Pancreas (tissue), 10 donors: ENCODE measurements at regions not wholly inside any gene's neighbourhood (a gene's known extent, or its start where the extent isn't known, plus 50 kb on each side); places are given as distances from the start of the nearest gene placed in this dataset.
"Not testable (repeated sequence)": the region's sequence is repeated elsewhere in the genome, so short reads cannot be mapped to it uniquely, and the experiment has no call there.

Experiments
- ATAC-seq, 4 donors: fragments of 200-7000 bp; cut with Tn5 transposase; one replicate each; pipeline versions ENCODE4 v1.8.0 to v1.9.1; 2020; ENCODE audit warnings: mild to moderate bottlenecking in 4 of 4, moderate library complexity in 4 of 4
- DNase-seq, 6 donors: peaks; one replicate each; pipeline ENCODE4 v3.0.0-alpha.2; 2020
- FAIRE-seq: peaks from 2 replicates; lab custom pipeline; 2012; peaks lifted over from hg19 to GRCh38; lab: Jason Lieb, UNC
- H3K27ac ChIP-seq, 4 donors: fragments of 200-600 bp; sonication (generic); 1 replicate in 3 of 4; 2 replicates in 1 of 4; pipeline versions ENCODE4 v1.5.0 to v1.8.0; 2020
- H3K27me3 ChIP-seq, 4 donors: fragments of 200-600 bp; one replicate each; pipeline ENCODE4 v1.8.0; 2021
- H3K36me3 ChIP-seq, 3 donors: fragments of 200-600 bp; sonication (generic) in 1 of 3; one replicate each; pipeline versions ENCODE4 v1.5.0 to v1.8.0; 2020 to 2021
- H3K4me1 ChIP-seq, 3 donors: fragments of 200-600 bp; one replicate each; pipeline ENCODE4 v1.8.0; 2021
- H3K4me3 ChIP-seq, 4 donors: fragments of 200-600 bp; sonication (generic) in 2 of 4; one replicate each; pipeline versions ENCODE4 v1.5.0 to v1.8.0; 2020 to 2021
- H3K9me3 ChIP-seq, 4 donors: fragments of 200-600 bp; one replicate each; pipeline ENCODE4 v1.8.0; 2021
- CTCF ChIP-seq, 4 donors: fragments of 200-600 bp; sonication (generic) in 3 of 4; IDR thresholded peaks; one replicate each; pipeline versions ENCODE4 v1.5.0 to v1.8.0; 2021; ENCODE audit warnings: antibody characterized with exemption in 4 of 4
- WGBS, 2 donors: extraction: QIAGEN DNeasy Blood & Tissue Kit; methylation state at CpG; one replicate each; pipeline ENCODE4 v1.1.7; 2013; 5-methylcytosine and 5-hydroxymethylcytosine counted together
- intact Hi-C, 3 donors: fragments of 100-400 bp; cut with DNase I; formaldehyde crosslinking; loops; one replicate each; pipeline versions ENCODE4 v1.11.1 to v1.14.2; 2022
- donor health status: healthy with polysubstance abuse.
- donor health status: DM: no; HTN: no; CAD: no; lungs with moderate emphysema.
- donor health status: DM: no; HTN: no; CAD: no.
- donor health status: control.
- donor health status: control.
- donor health status: Bipolar disorder and iron deficiency.
- donor health status: DM: yes; HTN: yes; CAD: no.
- donor health status: DM: no; HTN: no; CAD: no.
- donor health status: DM: no; HTN: no; CAD: no.
- donor health status: DM: yes; HTN: yes; CAD: no.

- H3K4me1 ChIP-seq = no peaks in the 10 kb centered on the region
- H3K4me3 ChIP-seq = no peak overlapping the region
- WGBS, 2 donors = 29 to 37% methylated on average over 2 of the region's 2 CpGs
- ATAC-seq = peak in 2 of 4 donors; percentile 50 to 63
- H3K27me3 ChIP-seq = no peaks in the 10 kb centered on the region
- FAIRE-seq = peak; percentile 20
- peak in 1 of 6 donors; percentile 15 for DNase-seq
- H3K9me3 ChIP-seq = no peaks in the 10 kb centered on the region
- intact Hi-C loops = no loop called here
- H3K36me3 ChIP-seq = no peaks in the 10 kb centered on the region
- H3K27ac ChIP-seq = no peak overlapping the region
- peak; percentile 11 to 56 (median 29) for TF ChIP-seq CTCF (IDR thresholded peaks at IDR 0.05)
Measured at GRCh38 chrX:65451663-65452062, 82.9 kb downstream of the LAS1L start.

- Histone ChIP-seq H3K4me1 (no peaks in the 10 kb centered on the region), H3K36me3 (no peaks in the 10 kb centered on the region), H3K27ac (no peak overlapping the region), H3K9me3 (no peaks in the 10 kb centered on the region), H3K4me3 (no peak overlapping the region), H3K27me3 (no peaks in the 10 kb centered on the region)
- ATAC-seq (no peak), DNase-seq (no peak), FAIRE-seq (no peak)
- intact Hi-C loops = no loop called here
- WGBS, 2 donors = 75 to 91% methylated on average over 2 of the region's 2 CpGs
- no peak for TF ChIP-seq CTCF (IDR thresholded peaks at IDR 0.05)
Measured at GRCh38 chrX:65420154-65420553, 114.4 kb downstream of the LAS1L start.

- FAIRE-seq, H3K27ac ChIP-seq, H3K4me1 ChIP-seq, intact Hi-C loops, H3K9me3 ChIP-seq, ATAC-seq, H3K36me3 ChIP-seq, DNase-seq: not testable (repeated sequence)
- WGBS, 2 donors = 4 to 31% methylated on average over 30 to 48 of the region's 48 CpGs
- H3K4me3 ChIP-seq = peak overlapping the region in 1 of 4 donors; percentile 19
- H3K27me3 ChIP-seq = peaks cover 0 to 11% (median 0%) of the 10 kb centered on the region in 4 donors
Measured at GRCh38 chrX:65407662-65408061, 126.9 kb downstream of the LAS1L start.

- H3K27ac ChIP-seq = no peak overlapping the region
- no peak for TF ChIP-seq CTCF (IDR thresholded peaks at IDR 0.05)
- intact Hi-C loops = no loop called here
- H3K36me3 ChIP-seq = no peaks in the 10 kb centered on the region
- H3K4me3 ChIP-seq = peak overlapping the region in 1 of 4 donors; percentile 19
- FAIRE-seq = no peak
- 4 to 43% methylated on average over 44 to 62 of the region's 63 CpGs for WGBS, 2 donors
- H3K4me1 ChIP-seq = no peaks in the 10 kb centered on the region
- no peaks in the 10 kb centered on the region for H3K9me3 ChIP-seq
- peak in 3 of 4 donors; percentile 22 to 44 (median 38) for ATAC-seq
- peak in 1 of 6 donors; percentile 56 for DNase-seq
- peaks cover 0 to 11% (median 0%) of the 10 kb centered on the region in 4 donors for H3K27me3 ChIP-seq
Measured at GRCh38 chrX:65407157-65407626, 127.4 kb downstream of the LAS1L start.

- 1 to 32% methylated on average over 27 to 47 of the region's 52 CpGs for WGBS, 2 donors
- intact Hi-C loops = no loop called here
- peak overlapping the region in 1 of 4 donors; percentile 14 for H3K4me3 ChIP-seq
- no peak for DNase-seq
- H3K9me3 ChIP-seq = no peaks in the 10 kb centered on the region
- no peak for FAIRE-seq
- H3K27ac ChIP-seq = no peak overlapping the region
- no peak for TF ChIP-seq CTCF (IDR thresholded peaks at IDR 0.05)
- H3K27me3 ChIP-seq = peaks cover 0 to 11% (median 0%) of the 10 kb centered on the region in 4 donors
- no peaks in the 10 kb centered on the region for H3K36me3 ChIP-seq
- H3K4me1 ChIP-seq = no peaks in the 10 kb centered on the region
- peak in 3 of 4 donors; percentile 32 to 50 (median 49) for ATAC-seq
Measured at GRCh38 chrX:65406532-65406931, 128.1 kb downstream of the LAS1L start.
